HG03520 (cell line): ENCODE measurements at regions not wholly inside any gene's neighbourhood (a gene's known extent, or its start where the extent isn't known, plus 50 kb on each side); places are given as distances from the start of the nearest gene placed in this dataset.

Experiments
- ATAC-seq: cut with Tn5 transposase; IDR thresholded peaks from one replicate; pipeline ENCODE4 v1.9.1; 2021; ENCODE audit warnings: mild to moderate bottlenecking, moderate library complexity; ENCODE audit not compliant: unreplicated experiment

GRCh38 chr2:123303731-123304130 lies 721.4 kb upstream of the CNTNAP5 start:
- ATAC-seq = no peak
